Fibroblast of skin of right biceps (primary cell): ENCODE measurements at regions not wholly inside any gene's neighbourhood (a gene's known extent, or its start where the extent isn't known, plus 50 kb on each side); places are given as distances from the start of the nearest gene placed in this dataset.
"Not testable (repeated sequence)": the region's sequence is repeated elsewhere in the genome, so short reads cannot be mapped to it uniquely, and the experiment has no call there.

ENCODE experiments used
- DNase-seq: peaks from one replicate; pipeline ENCODE4 v3.0.0-alpha.2; 2013

- DNase-seq = no peak
Measured at GRCh38 chr9:117649126-117649525, 55.1 kb upstream of the TLR4 start.

- no peak for DNase-seq
Measured at GRCh38 chr9:117644932-117645636, 59.1 kb upstream of the TLR4 start.

GRCh38 chr9:117644133-117644931 is 59.9 kb upstream of the TLR4 start:
- peak; percentile 48 for DNase-seq

GRCh38 chr9:117643288-117643654 is 60.9 kb upstream of the TLR4 start:
- DNase-seq = no peak

GRCh38 chr9:117642571-117643287 is 61.5 kb upstream of the TLR4 start:
- not testable (repeated sequence) for DNase-seq

- no peak for DNase-seq
Measured at GRCh38 chr9:117636681-117637080, 67.5 kb upstream of the TLR4 start.

GRCh38 chr9:117625154-117625553 is 79.0 kb upstream of the TLR4 start:
- DNase-seq = no peak

- no peak for DNase-seq
Measured at GRCh38 chr9:117624106-117624505, 80.1 kb upstream of the TLR4 start.

GRCh38 chr9:117622347-117622746 is 81.9 kb upstream of the TLR4 start:
- no peak for DNase-seq

- no peak for DNase-seq
Measured at GRCh38 chr9:117616431-117616831, 87.8 kb upstream of the TLR4 start.

GRCh38 chr9:117612317-117612716 is 91.9 kb upstream of the TLR4 start:
- no peak for DNase-seq

- no peak for DNase-seq
Measured at GRCh38 chr9:117597977-117598376, 106.2 kb upstream of the TLR4 start.

- no peak for DNase-seq
Measured at GRCh38 chr9:117596678-117597077, 107.5 kb upstream of the TLR4 start.

- DNase-seq = no peak
Measured at GRCh38 chr9:117595650-117596049, 108.6 kb upstream of the TLR4 start.

GRCh38 chr9:117587263-117587662 is 116.9 kb upstream of the TLR4 start:
- no peak for DNase-seq

- DNase-seq = no peak
Measured at GRCh38 chr9:117574099-117574498, 130.1 kb upstream of the TLR4 start.

GRCh38 chr9:117564839-117565238 is 139.4 kb upstream of the TLR4 start:
- no peak for DNase-seq

- no peak for DNase-seq
Measured at GRCh38 chr9:117561761-117562160, 142.4 kb upstream of the TLR4 start.

GRCh38 chr9:117555964-117556629 is 141.2 kb upstream of the ASTN2 start:
- peak; percentile 20 for DNase-seq

- no peak for DNase-seq
Measured at GRCh38 chr9:117552811-117553210, 138.0 kb upstream of the ASTN2 start.

GRCh38 chr9:117551171-117551570 is 136.3 kb upstream of the ASTN2 start:
- no peak for DNase-seq

- no peak for DNase-seq
Measured at GRCh38 chr9:117549444-117549843, 134.6 kb upstream of the ASTN2 start.

- DNase-seq = no peak
Measured at GRCh38 chr9:117548556-117548955, 133.7 kb upstream of the ASTN2 start.
